HG03354 (cell line): ENCODE measurements at regions not wholly inside any gene's neighbourhood (a gene's known extent, or its start where the extent isn't known, plus 50 kb on each side); places are given as distances from the start of the nearest gene placed in this dataset.

Source experiments
- ATAC-seq: cut with Tn5 transposase; IDR thresholded peaks from one replicate; pipeline ENCODE4 v1.9.1; 2021; ENCODE audit warnings: mild to moderate bottlenecking; ENCODE audit not compliant: unreplicated experiment, poor library complexity, severe bottlenecking

DNA sequence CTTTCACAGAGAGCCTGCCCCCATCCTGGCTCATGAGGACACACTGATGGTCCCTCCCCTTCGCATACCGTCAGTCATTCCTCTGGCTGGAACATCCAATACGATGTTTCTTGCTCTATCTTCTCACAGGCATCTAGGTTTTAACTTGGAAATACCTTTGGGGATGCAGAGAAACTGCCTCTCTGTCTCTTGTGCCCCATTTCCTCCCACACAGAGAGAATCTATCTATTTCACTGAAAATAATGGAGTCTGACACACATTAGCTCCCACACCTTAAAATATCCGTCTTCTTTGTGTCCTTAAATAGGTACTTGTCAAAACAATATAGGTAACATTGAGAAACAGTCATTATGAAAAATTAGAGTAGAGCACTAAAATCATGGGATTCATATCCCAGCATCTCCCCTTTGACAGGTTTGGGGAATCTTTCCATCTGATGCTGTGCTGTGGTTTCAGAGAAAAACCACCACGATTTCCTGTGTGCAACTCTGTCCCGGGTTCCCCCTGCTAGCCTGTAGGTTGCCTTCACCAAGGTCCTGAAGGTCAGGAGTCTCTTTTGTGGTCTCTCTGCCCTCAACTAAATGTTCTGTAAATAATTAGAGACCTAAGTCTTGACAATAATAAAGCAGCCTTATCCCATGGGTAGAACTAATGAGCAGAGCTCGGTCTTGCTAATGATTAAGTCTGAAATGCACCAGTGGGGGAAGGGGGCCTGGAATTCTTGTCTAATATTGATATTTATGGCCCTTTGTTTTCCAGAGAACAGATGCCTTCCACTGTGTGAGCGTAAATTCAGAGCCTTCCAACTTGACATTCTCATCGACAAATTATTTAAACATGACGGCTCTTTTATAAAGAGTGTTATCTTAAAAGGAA, 371.0 kb downstream of the ICE1 start:
- ATAC-seq = no peak

DNA sequence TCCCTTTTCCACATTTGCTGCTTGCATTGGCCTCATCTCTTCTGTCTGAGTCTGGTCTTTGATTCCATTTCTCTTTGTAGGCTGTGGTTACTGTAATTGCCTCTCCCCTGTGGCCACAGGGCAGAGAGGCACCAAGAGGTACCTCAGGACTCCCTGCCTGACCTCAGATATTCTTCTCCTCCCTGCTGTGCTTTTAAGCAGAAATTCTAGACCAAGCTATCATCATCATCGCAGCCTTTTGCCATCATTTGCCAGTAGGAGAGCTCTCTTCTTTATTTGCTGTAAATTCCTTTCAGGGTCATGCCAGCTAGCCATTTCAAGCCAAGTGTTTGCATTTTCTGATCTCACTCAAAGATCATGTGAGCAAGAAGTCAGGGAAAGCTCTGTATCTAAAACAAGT, 369.6 kb downstream of the ICE1 start:
- no peak for ATAC-seq

DNA sequence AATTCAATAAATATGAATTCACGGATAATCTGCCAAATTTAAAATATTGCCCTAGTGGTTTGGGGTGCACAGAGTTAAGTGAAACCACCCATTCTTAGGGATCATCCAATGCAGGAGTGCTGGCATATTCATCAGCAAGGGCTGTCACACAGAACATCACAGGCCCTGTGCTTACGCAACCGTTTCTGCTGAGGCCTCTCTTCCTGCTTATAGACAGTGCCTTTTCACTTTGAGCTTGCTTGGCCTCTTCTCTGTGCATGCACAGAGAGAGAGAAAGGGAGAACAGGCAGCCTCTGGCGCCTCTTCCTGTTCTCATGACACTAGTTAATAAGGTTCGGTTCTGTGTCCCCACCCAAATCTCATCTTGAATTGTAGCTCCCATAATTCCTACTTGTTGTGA, 366.3 kb downstream of the ICE1 start:
- no peak for ATAC-seq

DNA sequence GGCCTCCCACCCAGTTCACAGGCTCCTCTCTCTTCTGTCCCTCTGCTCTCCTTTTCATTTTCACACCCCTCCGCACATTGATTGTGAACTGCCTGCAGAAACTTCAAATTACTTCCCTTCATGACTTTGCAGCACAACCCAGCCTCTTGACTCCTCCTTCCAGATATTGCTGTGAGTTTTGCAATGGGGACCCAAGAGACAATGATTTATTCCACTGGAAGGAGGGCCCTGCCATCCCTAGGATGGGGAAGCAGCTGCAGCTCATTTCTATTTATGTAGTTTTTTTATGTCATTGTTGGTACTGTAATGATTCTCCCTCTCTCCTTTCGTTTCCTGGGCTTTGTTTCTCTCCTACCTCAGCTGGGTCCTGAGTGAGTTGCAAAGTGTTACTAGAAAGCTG, 364.9 kb downstream of the ICE1 start:
- ATAC-seq = no peak

DNA sequence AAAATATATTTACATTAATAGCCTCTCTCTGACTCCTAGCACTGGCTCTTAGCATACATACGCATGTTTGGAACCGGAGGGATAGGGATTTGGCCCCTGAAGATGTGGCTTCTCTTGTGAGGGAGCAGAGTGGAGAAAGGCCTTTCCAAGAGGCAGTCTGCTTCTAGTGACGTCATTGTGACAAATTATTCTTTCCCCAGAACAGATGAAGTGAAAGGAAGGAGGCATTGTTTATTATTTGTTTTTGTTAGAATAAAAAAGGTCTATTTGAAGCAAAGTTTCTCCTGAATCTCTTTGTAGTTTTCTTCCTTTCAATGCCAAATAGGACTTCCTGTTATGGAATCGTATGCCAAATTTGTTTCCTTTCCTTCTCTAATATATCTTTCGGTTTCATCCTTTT, 361.6 kb downstream of the ICE1 start:
- ATAC-seq = no peak

DNA sequence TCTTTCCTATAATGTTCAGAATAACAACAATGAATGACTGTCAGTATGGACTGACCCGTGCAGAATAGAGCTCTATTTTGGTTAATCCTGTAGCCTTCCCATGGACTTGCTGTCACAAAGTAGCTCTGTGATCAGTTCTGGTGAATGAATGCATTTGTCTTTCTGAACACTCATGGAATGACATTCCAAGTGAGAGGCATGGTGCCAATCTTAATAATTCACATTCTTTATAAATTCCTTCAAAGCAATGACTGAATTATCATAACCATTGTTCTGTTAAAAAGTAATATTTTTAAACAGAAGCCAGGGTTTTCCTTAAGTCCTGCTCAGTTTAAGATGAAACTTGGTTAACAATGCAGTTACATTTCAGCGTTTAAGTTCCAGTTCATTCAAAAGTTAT, 360.5 kb downstream of the ICE1 start:
- ATAC-seq = no peak

DNA sequence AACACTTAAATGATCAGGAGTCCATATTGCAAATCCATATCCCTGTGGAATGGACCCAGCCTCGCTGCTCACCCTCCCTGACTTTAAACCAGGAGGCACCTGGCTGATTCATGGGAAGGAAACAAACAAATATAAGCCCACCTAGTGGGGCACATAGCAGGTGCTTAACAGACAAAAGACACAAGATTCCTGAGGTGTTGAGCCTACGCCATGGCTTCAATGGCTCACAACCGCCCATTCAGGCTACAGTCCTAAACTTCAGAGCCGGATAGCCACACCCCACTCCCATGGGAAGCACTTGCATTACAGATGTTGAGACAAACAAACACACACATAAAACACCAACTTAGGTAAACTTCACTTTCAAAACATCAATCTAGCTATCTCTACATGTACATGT, 359.9 kb downstream of the ICE1 start:
- no peak for ATAC-seq

DNA sequence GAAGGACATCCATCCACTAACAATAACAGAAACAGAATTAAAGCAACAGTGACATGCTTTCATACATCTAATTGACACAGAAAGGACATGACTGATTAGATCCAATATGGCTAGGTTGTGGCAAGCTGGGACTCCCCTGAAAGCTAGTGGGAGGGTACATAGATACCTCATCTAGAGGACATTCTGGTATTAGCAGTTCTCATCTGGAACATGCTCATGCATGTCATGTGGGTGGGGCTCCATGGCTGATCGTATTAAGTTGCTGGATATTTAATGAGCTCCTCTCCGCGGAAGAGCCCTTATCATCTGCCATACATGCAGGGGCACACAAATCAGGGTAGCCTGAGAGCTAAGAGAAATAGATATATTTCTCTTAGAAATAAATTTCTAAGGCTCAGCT, 358.9 kb downstream of the ICE1 start:
- ATAC-seq = no peak

DNA sequence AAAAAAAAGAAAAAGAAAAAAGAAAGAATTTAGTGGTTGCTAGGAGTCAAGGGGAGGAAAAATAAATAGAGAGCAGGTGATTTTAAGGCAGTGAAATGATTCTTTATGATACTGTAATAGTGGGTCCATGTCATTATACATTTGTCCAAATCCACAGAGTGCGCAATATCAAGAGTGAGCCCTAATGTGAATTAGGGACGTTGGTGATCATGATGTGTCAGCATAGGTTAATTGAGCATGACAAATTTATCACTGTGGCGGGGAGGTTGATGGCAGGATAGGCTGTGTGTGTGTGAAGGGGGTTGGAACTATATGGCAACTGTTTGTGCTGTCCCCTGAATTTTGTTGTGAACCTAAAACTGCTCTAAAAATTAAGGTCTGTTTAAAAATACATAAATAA, 357.8 kb downstream of the ICE1 start:
- no peak for ATAC-seq

DNA sequence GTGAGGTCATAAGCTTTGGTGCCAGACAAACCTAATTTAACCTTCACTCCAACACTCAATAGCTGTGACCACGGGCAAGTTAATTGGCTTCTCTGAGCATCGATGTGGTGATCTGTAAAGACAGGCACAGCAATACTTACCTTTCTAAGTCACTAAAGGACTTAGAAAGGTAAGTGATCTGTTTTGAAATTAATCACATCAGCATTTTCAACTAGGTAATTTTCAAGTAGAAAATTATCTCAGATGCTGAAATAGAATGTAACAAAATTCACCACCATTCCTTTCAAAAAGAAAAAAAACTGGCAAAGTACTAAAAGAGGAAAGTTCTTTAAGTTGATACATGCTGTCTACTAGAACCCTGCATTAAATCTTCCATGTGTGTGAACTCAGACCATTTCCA, 354.5 kb downstream of the ICE1 start:
- no peak for ATAC-seq

DNA sequence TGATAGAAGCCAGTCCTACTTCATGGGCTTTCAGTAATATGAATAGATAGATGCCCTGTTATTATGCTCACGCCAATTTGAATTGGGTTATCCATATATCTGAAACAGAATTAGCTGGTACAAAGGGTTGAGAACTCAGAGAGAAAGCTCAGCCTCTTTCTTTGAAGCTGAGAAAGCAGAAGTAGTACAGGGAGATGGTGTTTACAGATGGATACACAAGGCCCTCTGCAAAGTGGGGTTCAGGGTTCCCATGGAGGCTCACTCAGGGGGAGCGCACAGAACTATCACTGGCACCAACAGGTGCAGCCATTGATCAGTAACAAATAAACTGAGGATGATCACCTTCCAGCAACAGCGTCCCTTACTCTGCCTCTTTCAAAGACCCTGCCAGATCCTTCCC, 349.7 kb downstream of the ICE1 start:
- ATAC-seq = no peak

DNA sequence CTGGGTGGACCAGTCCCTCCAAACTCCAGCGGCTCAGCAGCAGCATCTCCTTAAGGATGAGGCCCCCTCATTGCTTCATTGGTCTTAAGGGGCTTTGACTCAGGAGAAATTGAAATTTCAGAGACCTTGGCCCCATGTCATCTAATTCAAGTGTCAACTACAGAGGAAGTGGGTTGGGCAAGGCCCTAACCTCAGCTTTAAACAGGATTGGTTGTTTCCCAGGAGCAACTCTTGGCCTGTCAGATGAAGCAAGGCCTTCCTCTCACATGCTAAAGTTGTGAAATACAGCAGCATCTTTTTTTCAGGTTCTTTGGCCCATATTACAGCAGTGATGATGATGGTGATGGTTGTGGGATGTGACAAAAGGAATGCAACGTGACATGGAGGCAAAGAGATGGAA, 348.3 kb downstream of the ICE1 start:
- ATAC-seq = no peak

DNA sequence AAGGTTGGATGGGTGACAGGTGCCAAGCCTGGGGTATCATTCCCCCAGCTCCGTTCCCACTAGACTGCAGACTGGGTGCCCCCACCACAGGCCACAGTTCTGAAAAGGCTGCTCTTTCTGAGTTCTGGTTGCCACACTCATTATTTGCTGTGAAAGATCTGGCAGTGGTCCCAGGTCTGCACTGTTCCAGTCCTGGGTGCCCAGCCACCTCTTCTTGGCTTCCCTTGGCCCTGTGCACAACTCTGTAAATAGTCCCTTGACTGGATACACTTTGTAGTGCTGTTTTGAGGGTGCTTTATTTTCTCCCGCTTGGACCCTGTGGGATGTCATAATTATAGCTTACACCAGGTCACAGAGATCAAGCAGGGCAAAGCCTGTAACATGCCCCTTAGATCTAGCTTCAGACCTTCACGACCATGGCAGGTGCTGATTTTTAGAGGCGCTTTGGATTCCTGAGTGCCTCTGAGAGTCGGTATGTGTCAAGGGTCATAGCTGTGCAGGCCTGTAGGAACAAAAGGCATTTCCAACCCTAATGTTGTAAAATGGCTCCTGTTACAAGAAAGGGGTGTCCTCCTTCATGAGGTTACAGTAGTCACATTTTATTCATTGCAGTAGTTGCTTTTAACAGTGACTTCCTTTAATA, 344.9 kb downstream of the ICE1 start:
- ATAC-seq = no peak

DNA sequence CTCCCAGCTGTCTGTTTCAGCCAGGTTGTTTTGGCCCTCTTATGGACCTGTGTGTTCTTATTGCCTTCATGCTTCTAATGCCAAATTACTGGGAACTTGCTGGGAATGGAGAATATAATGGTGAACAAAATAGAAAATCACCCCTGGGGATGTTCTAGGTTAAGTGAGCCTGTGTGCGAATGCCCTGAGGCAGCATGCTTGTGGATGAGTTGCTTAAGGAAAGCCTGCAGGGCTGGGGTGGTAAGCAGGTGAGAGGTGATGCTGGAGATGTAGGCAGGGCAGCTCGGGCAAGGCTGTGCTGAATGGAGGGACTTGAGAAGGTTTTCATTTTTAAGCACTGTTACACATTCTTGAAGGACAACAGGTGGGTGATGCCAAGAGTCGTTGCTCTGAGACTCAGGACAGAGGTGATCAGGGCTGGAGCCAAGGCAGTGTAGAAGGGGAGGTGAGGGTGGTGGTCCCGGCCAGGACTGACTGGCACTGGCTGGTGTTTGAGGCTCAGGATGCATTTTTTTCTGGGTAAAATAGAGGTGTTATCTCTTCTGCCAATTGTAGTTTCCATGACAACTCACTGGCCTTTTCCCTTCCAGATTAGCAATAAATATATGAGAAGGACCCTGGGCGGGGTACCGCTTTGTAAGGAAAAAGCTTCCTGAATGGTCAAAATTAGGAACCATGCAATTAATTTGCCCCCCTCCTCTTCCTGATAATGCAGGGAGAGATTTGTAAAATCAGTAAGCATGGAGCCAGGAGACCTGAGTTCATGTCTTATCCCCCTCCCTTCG, 342.8 kb downstream of the ICE1 start:
- ATAC-seq = no peak

DNA sequence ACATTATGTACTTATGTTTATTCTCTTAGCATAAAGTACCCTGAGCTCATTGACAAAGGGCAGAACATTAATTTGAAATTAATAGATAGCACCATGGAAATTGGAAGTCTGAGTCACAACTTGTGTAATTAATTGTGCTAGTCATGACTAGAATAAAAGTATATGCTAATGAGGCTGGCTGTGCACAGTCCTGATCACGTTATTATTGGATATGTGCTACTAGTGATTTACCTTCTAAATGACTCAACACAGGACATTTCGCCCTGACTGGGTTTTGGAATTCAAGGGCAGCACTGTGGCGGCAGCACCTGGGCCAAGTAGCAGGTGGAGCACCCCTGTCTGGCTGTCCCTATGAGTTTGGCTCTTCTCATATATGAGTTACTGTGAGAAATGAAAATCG, 341.8 kb downstream of the ICE1 start:
- ATAC-seq = no peak

DNA sequence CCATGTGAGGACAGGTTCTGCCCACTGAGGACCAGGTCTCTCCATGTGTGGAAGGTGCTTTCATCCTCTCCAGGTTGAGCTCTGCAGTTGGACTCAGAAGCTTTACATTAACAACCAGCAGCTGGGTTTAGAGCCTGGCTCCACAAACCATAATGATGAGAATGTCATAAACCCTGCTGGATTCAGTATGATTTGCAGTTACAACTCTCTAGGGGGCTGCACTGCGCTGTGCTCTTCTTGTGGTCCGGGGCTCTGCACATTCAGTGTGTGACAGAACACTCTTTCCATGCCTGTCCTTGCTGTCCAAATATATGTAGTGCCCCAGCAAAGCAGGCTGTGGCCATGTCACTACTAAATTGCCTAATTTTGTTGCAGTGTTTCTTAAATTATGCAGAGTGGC, 334.3 kb downstream of the ICE1 start:
- ATAC-seq = no peak

DNA sequence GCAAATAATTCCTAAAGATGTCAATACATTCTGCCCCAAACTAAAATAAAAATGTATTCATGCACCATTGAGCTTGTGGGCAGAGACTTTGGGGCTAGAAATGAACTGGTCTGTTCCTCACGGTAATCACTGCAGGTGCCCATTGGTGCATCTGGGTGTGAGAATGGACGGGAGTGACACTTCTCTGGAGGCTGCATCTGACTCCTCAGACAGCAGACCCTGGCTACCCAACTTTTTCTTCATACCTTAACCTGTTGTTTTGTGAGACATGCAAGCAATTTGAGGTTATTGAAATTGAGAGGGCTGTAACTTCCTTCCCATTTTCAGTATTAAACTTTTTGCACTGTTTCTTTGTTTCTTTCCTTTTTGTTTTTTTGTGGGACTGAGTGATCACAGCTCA, 333.4 kb downstream of the ICE1 start:
- peak; percentile 47 for ATAC-seq

DNA sequence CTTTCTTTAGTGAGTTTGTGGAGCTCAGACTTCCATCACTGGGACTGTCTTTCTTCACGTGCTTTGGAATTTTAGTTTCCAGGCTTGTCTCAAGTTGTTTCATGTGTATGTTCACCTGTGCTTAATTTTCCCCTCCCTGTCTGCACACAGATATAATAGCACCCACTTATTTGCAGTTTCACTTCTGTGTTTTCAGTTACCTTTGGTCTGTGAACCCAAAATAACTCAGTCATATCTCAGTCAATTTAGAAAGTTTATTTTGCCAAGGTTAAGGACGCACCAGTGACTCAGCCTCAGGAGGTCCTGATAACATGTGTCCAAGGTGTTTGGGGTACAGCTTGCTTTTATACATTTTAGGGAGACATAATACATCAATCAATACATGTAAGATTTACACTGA, 330.4 kb downstream of the ICE1 start:
- peak; percentile 68 for ATAC-seq

DNA sequence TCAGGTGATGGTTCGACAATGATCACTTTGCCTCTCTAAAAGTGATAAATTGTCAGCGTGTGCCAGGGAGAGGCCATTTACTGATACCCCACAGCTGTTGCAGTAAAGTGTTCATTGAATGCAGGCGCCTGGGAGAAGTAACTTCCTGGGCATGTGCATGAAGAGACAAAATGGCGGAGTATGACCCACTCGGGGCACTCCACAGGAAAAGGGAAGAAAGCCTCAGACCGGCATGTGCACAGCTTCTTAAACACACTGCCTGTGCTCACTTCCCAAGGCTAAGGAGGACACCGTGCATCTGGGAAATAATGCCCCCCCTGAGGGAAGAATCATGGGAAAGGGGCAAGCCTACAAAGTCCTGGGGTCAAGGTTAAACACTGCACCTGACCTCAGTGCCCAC, 329.5 kb downstream of the ICE1 start:
- no peak for ATAC-seq

DNA sequence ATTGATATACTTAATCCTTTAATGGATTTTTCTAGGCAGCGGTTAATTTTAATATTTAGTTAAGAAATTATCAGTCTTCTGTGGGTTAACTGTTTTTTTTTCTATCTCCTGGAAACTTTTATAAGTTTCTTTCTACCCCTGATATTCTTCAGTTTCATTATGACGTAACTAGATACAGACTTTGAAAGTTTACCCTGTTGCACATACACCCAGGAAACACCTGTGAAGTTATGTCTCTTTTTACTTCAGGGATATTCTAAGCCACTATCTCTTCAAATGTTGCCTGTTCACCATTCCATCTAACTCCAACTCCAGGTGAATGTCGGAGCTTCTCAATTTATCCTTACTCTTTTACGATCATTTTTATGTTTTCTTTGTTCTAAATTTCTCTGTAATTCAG, 329.0 kb downstream of the ICE1 start:
- ATAC-seq = peak; percentile 55

DNA sequence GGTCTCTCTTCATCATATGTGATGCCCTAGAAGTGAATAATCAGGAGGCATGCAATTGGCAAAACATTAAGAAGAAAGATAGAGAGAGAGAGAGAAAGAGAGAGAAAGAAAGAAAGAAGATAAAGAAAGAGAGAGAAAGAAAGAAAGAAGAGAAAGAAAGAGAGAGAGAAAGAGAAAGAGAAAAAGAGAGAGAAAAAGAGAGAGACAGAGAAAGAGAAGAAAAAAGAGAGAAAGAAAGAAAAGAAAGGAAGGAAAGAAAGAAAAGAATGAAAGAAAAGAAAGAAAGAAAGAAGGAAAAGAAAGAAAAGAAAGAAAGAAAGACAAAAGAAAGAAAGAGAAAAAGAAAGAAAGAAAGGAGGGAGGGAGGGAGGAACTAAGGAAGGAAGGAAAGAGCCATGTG, 318.9 kb downstream of the ICE1 start:
- ATAC-seq = no peak
